ENCODE measurements at regions not wholly inside any gene's neighbourhood (a gene's known extent, or its start where the extent isn't known, plus 50 kb on each side); places are given as distances from the start of the nearest gene placed in this dataset.

- peaks cover 1 to 5% (median 2%) of the 10 kb centered on the region in 3 donors for H3K27me3 Mint-ChIP-seq (ENCODE audit: low read depth in 3 of 3)
- H3K27ac Mint-ChIP-seq = no peak overlapping the region
- H3K9me3 Mint-ChIP-seq = no peaks in the 10 kb centered on the region
- H3K4me3 Mint-ChIP-seq = no peak overlapping the region
- no peak for DNase-seq
- no peaks in the 10 kb centered on the region for H3K36me3 Mint-ChIP-seq
- H3K4me1 Mint-ChIP-seq = no peaks in the 10 kb centered on the region
These were observed 127.6 kb upstream of the HNMT start for GRCh38 chr2:137836671-137837070.

DNA sequence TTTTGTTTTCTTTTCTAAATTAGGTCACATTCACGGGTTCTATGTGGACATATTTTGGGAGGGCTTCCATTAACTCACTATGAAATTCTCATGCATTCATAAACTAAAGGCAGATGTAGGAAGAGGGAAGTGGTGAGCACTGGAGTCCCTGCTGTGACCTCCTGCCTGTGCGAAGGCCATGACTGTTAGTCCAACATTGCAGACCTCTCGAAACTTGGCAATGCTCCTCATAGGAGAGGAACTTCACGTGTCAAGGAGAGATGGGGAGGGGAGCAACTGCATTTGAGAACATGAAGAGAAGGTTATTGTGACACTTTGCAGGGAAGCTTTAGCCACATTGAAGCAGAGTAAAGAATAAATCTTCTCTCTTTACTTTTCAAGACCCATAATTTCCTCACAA is 126.4 kb upstream of the HNMT start:
- DNase-seq = no peak
- peaks cover 1 to 2% (median 2%) of the 10 kb centered on the region in 3 donors for H3K27me3 Mint-ChIP-seq (ENCODE audit: low read depth in 3 of 3)
- no peak overlapping the region for H3K4me3 Mint-ChIP-seq
- no peak overlapping the region for H3K27ac Mint-ChIP-seq
- H3K36me3 Mint-ChIP-seq = no peaks in the 10 kb centered on the region
- no peaks in the 10 kb centered on the region for H3K4me1 Mint-ChIP-seq
- H3K9me3 Mint-ChIP-seq = no peaks in the 10 kb centered on the region

DNA sequence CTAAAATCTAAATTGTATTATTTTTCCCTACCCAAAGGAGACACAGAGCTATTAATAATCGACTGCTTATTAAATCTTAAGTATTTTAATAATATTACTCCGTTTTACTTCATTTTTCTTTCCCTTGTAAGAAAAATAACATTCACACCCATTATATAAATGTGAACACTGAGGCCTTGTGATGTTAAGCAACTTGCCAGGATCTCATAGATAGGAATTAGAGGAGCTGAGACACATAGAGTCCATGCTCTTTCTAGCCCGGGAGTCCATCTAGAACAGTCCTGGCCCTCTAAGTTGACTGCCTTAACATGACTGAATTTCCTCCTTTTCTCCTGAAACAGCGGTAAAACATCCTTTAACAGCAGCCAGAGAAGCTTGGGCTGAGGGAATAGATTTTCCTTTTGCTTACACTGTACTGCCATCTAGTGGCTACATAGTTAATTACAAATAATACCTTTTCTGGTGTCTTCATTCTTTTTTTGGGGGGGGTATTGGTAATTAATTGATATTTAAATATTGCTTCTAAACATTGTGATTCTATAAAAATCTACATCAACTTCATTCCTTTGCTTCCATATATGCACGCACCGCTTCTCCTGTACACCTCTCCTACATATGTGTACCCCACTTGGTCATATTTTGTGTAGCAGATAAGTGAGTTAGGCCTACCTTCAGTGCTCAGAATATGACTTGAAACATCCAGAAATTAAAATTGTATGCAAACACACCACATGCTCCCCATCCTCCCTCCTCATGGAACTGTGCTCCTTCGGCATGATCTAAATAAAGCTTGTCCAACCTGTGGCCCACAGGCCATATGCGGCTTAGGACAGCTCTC is 125.8 kb upstream of the HNMT start:
- Mint-ChIP-seq H3K36me3 (no peaks in the 10 kb centered on the region), H3K4me3 (no peak overlapping the region), H3K9me3 (no peaks in the 10 kb centered on the region), H3K27ac (no peak overlapping the region), H3K27me3 (ENCODE audit: low read depth in 3 of 3) (peaks cover 0 to 2% (median 0%) of the 10 kb centered on the region in 3 donors), H3K4me1 (no peaks in the 10 kb centered on the region)
- peak; percentile 3 to 31 (median 14) for DNase-seq

DNA sequence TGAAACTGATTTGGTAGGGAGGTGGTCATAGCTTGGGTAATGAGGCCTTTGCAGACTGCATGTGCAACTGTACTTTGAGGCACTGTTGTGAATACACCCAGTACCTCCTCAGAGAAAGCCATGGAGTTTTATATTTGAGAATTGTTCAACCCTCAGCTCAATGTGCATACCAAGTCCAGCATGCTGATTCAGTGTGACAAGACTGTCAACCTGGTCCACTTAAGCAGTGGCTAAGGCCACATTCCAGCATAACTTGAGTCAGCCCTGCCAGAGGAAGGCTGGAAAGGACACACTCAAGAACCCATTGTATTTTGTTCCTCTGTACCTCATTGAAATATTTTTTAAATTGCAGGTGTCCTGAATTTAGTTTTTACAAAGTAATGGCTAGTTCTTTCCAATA is 121.8 kb upstream of the HNMT start:
- H3K4me1 Mint-ChIP-seq = no peaks in the 10 kb centered on the region
- peaks cover 0 to 2% (median 0%) of the 10 kb centered on the region in 3 donors for H3K27me3 Mint-ChIP-seq (ENCODE audit: low read depth in 3 of 3)
- no peak for DNase-seq

DNA sequence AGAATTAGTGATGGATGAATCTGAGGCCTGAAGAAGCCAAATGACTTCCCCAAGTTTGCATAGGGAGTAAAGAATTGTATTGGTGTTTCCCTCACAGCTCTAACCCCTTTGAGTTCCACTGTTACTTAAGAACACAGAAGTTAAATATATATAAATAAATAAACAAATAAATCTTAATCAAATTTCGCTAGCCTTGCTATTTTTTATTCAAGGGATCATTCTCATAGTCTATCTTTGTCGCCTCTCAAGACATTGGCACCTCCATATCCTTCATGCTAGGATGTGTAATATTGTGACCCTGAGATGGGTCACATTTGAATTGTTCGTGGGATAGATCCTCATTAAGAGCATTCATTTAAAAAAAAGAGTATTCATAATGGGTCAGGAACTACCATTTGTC is 121.3 kb upstream of the HNMT start:
- Mint-ChIP-seq H3K9me3 (no peaks in the 10 kb centered on the region), H3K27me3 (ENCODE audit: low read depth in 3 of 3) (peaks cover 0 to 2% (median 0%) of the 10 kb centered on the region in 3 donors)

More for the DNA sequence above, 121.8 kb upstream of the HNMT start:
- Mint-ChIP-seq H3K9me3 (no peaks in the 10 kb centered on the region), H3K4me3 (no peak overlapping the region), H3K36me3 (no peaks in the 10 kb centered on the region), H3K27ac (no peak overlapping the region)

DNA sequence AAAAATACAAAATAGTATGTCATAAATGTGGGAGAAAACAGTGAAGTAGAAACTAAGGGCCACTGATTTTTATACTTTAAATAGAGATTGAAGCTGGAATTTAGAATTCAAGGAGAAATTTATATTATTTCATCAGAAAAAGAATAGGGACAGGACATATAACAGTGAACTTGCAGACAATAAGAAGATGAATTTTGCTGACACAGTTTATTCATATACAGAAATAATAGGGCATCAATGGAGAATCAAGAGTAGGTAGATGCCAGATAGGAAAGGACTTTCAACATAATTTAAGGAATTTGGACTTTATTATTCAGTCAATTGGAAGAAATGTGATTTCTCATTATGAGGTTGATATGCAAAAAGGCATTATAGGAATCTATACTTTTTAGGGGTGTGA is 118.9 kb upstream of the HNMT start:
- H3K4me1 Mint-ChIP-seq = no peaks in the 10 kb centered on the region
- H3K4me3 Mint-ChIP-seq = no peak overlapping the region
- H3K36me3 Mint-ChIP-seq = no peaks in the 10 kb centered on the region
- peaks cover 0 to under 1% (median 0%) of the 10 kb centered on the region in 6 donors for H3K9me3 Mint-ChIP-seq
- H3K27me3 Mint-ChIP-seq (ENCODE audit: low read depth in 3 of 3) = no peaks in the 10 kb centered on the region
- DNase-seq = no peak
- H3K27ac Mint-ChIP-seq = no peak overlapping the region

More for the DNA sequence above, 121.3 kb upstream of the HNMT start:
- no peak overlapping the region for H3K4me3 Mint-ChIP-seq
- H3K4me1 Mint-ChIP-seq = no peaks in the 10 kb centered on the region
- DNase-seq = no peak
- H3K36me3 Mint-ChIP-seq = no peaks in the 10 kb centered on the region
- no peak overlapping the region for H3K27ac Mint-ChIP-seq

DNA sequence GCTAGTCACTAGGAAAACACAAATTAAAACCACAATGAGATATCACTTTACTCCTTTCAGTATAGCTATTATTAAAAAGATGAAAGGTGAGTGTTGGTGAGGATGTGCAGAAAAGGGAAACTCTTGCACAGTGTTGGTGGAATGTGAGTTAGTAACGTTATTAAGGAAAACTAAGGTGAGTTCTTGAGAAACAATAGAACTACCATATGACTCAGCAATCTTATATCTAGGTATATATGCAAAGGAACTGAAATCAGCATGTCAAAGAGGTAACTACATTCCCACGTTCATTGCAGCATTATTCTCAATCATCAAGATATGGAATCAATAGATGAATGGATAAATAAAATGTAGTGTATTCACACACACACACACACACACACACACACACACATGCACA is 117.3 kb upstream of the HNMT start:
- H3K27ac Mint-ChIP-seq = no peak overlapping the region
- DNase-seq = no peak
- peaks cover 0 to 1% (median 0%) of the 10 kb centered on the region in 6 donors for H3K9me3 Mint-ChIP-seq
- H3K4me1 Mint-ChIP-seq = no peaks in the 10 kb centered on the region
- no peaks in the 10 kb centered on the region for H3K36me3 Mint-ChIP-seq
- H3K27me3 Mint-ChIP-seq (ENCODE audit: low read depth in 3 of 3) = no peaks in the 10 kb centered on the region
- no peak overlapping the region for H3K4me3 Mint-ChIP-seq

- no peak for DNase-seq
- H3K27ac Mint-ChIP-seq = no peak overlapping the region
- no peaks in the 10 kb centered on the region for H3K4me1 Mint-ChIP-seq
These were observed 116.8 kb upstream of the HNMT start for GRCh38 chr2:137847443-137847842.

GRCh38 chr2:137857881-137858280 is 106.4 kb upstream of the HNMT start:
- Mint-ChIP-seq H3K9me3 (peaks cover 0 to 3% (median 0%) of the 10 kb centered on the region in 6 donors), H3K36me3 (no peaks in the 10 kb centered on the region), H3K27me3 (ENCODE audit: low read depth in 3 of 3) (no peaks in the 10 kb centered on the region), H3K4me1 (no peaks in the 10 kb centered on the region), H3K27ac (no peak overlapping the region), H3K4me3 (no peak overlapping the region)
- DNase-seq = no peak

More at GRCh38 chr2:137847443-137847842, 116.8 kb upstream of the HNMT start:
- H3K9me3 Mint-ChIP-seq = peaks cover 0 to 1% (median 0%) of the 10 kb centered on the region in 6 donors
- no peak overlapping the region for H3K4me3 Mint-ChIP-seq
- H3K36me3 Mint-ChIP-seq = no peaks in the 10 kb centered on the region
- no peaks in the 10 kb centered on the region for H3K27me3 Mint-ChIP-seq (ENCODE audit: low read depth in 3 of 3)

- Mint-ChIP-seq H3K4me1 (no peaks in the 10 kb centered on the region), H3K27me3 (ENCODE audit: low read depth in 3 of 3) (no peaks in the 10 kb centered on the region), H3K4me3 (no peak overlapping the region), H3K36me3 (no peaks in the 10 kb centered on the region), H3K27ac (no peak overlapping the region), H3K9me3 (peaks cover 0 to 4% (median 0%) of the 10 kb centered on the region in 6 donors)
- no peak for DNase-seq
These were observed 101.6 kb upstream of the HNMT start for GRCh38 chr2:137862651-137863050.

GRCh38 chr2:137865954-137866540 is 98.2 kb upstream of the HNMT start:
- no peak overlapping the region for H3K27ac Mint-ChIP-seq
- H3K36me3 Mint-ChIP-seq = no peaks in the 10 kb centered on the region
- DNase-seq = peak in 2 of 3 donors; percentile 1 to 10
- no peak overlapping the region for H3K4me3 Mint-ChIP-seq
- H3K9me3 Mint-ChIP-seq = peaks cover 0 to 1% (median 0%) of the 10 kb centered on the region in 6 donors
- no peaks in the 10 kb centered on the region for H3K4me1 Mint-ChIP-seq
- peaks cover 0 to 2% (median 0%) of the 10 kb centered on the region in 3 donors for H3K27me3 Mint-ChIP-seq (ENCODE audit: low read depth in 3 of 3)

DNA sequence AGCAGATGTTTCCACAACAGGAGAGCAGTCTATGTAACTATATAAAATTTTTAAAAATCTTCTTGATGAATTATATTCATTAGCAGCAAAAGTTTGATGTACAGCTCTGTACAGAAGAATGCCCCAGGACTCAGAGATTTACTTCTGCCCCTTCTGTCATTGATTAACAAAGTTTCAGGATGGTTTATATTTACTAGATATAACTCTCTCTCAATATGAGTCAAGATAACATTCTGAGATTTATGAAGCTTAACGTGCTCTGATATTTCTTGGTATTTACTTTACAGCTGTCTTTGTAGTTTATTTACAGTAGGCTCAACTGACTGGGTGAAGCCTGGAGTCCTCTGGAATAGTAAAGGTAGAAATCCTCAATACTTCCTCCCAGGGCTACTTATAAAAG is 93.6 kb upstream of the HNMT start:
- DNase-seq = no peak
- Mint-ChIP-seq H3K27ac (no peak overlapping the region), H3K4me1 (no peaks in the 10 kb centered on the region), H3K9me3 (peaks cover 0 to 1% (median 0%) of the 10 kb centered on the region in 6 donors), H3K4me3 (no peak overlapping the region), H3K27me3 (ENCODE audit: low read depth in 3 of 3) (peaks cover 0 to 2% (median 0%) of the 10 kb centered on the region in 3 donors), H3K36me3 (no peaks in the 10 kb centered on the region)

DNA sequence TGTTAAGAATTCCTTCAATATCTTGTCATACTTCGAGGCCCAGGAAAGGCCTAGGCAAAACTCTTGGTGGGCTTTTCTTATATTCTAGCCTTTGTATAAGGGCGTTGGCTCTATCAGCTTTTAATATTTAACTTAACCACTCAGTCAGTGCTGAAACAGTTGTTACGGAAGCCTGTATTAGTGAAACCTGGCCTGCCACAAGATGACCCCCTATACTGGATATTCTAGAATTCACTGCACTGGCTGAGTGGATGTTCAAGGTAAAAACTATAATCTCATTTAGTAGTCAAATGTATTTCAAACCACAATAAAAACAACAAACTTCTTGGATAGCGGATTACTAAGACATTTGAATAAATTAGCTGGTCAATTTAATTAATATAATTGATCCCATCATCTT is 91.7 kb upstream of the HNMT start:
- Mint-ChIP-seq H3K9me3 (peaks cover 0 to 1% (median 0%) of the 10 kb centered on the region in 6 donors), H3K27ac (no peak overlapping the region), H3K36me3 (no peaks in the 10 kb centered on the region), H3K4me3 (no peak overlapping the region), H3K27me3 (ENCODE audit: low read depth in 3 of 3) (peaks cover 0 to 2% (median 0%) of the 10 kb centered on the region in 3 donors), H3K4me1 (no peaks in the 10 kb centered on the region)
- no peak for DNase-seq

GRCh38 chr2:137873536-137874244 is 90.6 kb upstream of the HNMT start:
- H3K4me3 Mint-ChIP-seq = no peak overlapping the region
- no peak overlapping the region for H3K27ac Mint-ChIP-seq
- H3K9me3 Mint-ChIP-seq = peaks cover 0 to 1% (median 0%) of the 10 kb centered on the region in 6 donors
- DNase-seq = no peak
- H3K27me3 Mint-ChIP-seq (ENCODE audit: low read depth in 3 of 3) = peaks cover 0 to 2% (median 0%) of the 10 kb centered on the region in 3 donors
- H3K4me1 Mint-ChIP-seq = no peaks in the 10 kb centered on the region
- H3K36me3 Mint-ChIP-seq = no peaks in the 10 kb centered on the region
